ENCODE measurements at regions not wholly inside any gene's neighbourhood (a gene's known extent, or its start where the extent isn't known, plus 50 kb on each side); places are given as distances from the start of the nearest gene placed in this dataset.

DNA sequence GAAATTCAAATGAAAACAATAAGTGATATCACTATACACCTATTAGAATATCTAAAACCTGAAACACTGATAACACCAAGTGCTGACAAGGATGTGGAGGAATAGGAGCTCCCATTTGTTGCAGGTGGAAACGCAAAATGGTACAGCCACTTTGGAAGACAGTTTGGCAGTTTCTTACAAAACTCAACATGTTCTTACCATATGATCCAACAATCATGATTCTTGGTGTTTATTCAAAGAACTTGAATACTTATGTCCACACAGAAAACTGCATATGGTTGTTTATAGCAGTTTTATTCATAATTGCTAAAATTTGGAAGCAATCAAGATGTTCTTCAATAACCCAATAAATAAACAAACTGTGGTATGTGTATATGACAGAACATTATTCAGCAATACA, 107.9 kb downstream of the FHDC1 start:
- TF ChIP-seq, protein P1, sequence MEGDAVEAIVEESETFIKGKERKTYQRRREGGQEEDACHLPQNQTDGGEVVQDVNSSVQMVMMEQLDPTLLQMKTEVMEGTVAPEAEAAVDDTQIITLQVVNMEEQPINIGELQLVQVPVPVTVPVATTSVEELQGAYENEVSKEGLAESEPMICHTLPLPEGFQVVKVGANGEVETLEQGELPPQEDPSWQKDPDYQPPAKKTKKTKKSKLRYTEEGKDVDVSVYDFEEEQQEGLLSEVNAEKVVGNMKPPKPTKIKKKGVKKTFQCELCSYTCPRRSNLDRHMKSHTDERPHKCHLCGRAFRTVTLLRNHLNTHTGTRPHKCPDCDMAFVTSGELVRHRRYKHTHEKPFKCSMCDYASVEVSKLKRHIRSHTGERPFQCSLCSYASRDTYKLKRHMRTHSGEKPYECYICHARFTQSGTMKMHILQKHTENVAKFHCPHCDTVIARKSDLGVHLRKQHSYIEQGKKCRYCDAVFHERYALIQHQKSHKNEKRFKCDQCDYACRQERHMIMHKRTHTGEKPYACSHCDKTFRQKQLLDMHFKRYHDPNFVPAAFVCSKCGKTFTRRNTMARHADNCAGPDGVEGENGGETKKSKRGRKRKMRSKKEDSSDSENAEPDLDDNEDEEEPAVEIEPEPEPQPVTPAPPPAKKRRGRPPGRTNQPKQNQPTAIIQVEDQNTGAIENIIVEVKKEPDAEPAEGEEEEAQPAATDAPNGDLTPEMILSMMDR (IDR thresholded peaks at IDR 0.05), result no peak

DNA sequence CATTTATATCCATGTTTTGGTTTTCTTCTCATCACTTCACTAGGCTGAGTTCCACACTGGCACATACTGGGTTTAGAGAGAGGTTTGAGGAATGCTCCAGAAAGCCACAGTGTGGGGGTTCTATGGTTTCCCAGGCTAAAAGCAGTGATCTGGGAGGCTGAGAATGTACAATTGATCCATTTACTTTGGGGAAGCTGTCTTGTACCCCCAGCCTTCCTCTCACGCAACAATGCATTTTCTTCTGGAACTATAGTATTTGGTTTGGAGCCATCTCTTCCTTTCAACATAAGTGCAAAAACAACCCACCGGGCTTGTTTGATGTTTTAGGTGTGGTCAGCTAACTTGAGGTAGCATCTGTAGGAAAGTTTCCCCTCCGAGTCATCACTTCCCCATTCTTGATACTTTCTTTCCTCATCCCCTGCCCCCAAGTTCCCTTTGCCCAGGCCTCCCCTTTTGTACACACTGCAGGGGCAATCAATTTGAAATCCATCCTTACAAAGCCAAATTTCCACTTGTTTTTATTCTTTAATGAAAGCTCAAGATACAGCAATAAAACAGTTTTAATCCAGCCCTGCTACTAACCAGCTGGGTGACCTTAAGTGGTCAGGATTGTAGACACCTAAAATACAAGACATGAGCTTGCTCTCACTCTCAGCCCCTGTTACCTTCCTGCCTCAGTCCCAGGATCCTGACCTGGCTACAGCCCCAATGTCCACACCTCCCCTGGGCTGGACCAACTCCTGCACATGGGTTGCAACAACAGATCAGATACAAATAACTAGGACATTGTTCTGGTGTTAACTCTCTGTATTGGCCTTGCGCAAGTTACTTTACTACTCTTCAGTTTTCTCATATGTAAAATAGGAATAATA, 109.2 kb downstream of the FHDC1 start:
- Mint-ChIP-seq H3K4me1 (ENCODE audit: unreplicated experiment) (no peaks in the 10 kb centered on the region), H3K27ac (ENCODE audit: unreplicated experiment) (no peak overlapping the region)

More for the DNA sequence above, 107.9 kb downstream of the FHDC1 start:
- peaks cover 2% of the 10 kb centered on the region for H3K4me1 Mint-ChIP-seq (ENCODE audit: unreplicated experiment)
- H3K36me3 Mint-ChIP-seq (ENCODE audit: unreplicated experiment), result no peaks in the 10 kb centered on the region
- no peak overlapping the region for H3K4me3 Mint-ChIP-seq (ENCODE audit: unreplicated experiment)
- no peak for DNase-seq (ENCODE audit: extremely low spot score, unreplicated experiment)
- no peak overlapping the region for H3K27ac Mint-ChIP-seq (ENCODE audit: unreplicated experiment)
- peaks cover 2% of the 10 kb centered on the region for H3K27me3 Mint-ChIP-seq (ENCODE audit: unreplicated experiment)
- H3K9me3 Mint-ChIP-seq (ENCODE audit: unreplicated experiment), result no peaks in the 10 kb centered on the region

DNA sequence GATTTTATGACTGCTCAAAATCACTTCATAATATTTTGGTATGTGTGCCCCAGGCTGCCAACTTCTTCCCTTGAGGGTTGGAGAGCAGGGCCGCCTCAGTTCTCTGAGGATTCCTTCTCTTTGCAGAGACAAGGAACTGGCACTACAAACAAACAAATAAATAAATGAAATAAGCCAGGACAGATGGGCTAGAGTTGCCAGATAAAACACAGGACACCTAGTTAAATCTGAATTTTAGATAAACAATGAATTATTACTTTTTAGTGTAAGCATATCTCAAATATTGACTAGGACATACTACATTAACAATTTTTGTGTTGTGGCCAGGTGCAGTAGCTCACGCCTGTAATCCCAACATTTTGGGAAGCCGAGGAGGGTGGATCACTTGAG, 122.5 kb downstream of the FHDC1 start:
- peaks cover 40% of the 10 kb centered on the region for H3K27me3 Mint-ChIP-seq (ENCODE audit: unreplicated experiment)
- no peak overlapping the region for H3K4me3 Mint-ChIP-seq (ENCODE audit: unreplicated experiment)
- TF ChIP-seq, protein P1 (IDR thresholded peaks at IDR 0.05), result no peak
- H3K9me3 Mint-ChIP-seq (ENCODE audit: unreplicated experiment), result no peaks in the 10 kb centered on the region
- DNase-seq (ENCODE audit: extremely low spot score, unreplicated experiment), result no peak
- H3K27ac Mint-ChIP-seq (ENCODE audit: unreplicated experiment), result no peak overlapping the region
- no peaks in the 10 kb centered on the region for H3K4me1 Mint-ChIP-seq (ENCODE audit: unreplicated experiment)
- no peaks in the 10 kb centered on the region for H3K36me3 Mint-ChIP-seq (ENCODE audit: unreplicated experiment)

More for the DNA sequence above, 109.2 kb downstream of the FHDC1 start:
- Mint-ChIP-seq H3K4me3 (ENCODE audit: unreplicated experiment) (no peak overlapping the region), H3K9me3 (ENCODE audit: unreplicated experiment) (no peaks in the 10 kb centered on the region), H3K27me3 (ENCODE audit: unreplicated experiment) (peaks cover 2% of the 10 kb centered on the region), H3K36me3 (ENCODE audit: unreplicated experiment) (no peaks in the 10 kb centered on the region)
- TF ChIP-seq, protein P1 (IDR thresholded peaks at IDR 0.05), result no peak
- no peak for DNase-seq (ENCODE audit: extremely low spot score, unreplicated experiment)

DNA sequence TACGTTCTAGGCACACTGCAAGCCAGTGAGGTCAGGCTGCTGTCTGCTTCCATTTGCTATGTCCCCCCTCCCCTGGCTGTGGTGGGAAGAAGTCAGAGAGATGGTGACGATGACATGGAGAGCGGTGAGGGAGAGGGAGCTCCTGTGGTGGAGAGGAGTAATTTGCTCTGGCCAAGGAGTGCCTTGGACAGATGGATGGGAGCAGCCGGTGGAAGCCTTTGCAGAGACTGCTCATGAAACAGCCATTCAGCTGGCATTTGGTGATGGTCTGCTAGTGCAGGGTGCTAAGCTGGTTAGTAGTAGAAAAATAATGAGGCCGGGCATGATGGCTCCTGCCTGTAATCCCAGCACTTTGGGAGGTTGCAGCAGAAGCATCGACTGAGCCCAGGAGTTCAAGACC, 124.1 kb downstream of the FHDC1 start:
- Mint-ChIP-seq H3K36me3 (ENCODE audit: unreplicated experiment) (no peaks in the 10 kb centered on the region), H3K4me3 (ENCODE audit: unreplicated experiment) (no peak overlapping the region), H3K9me3 (ENCODE audit: unreplicated experiment) (no peaks in the 10 kb centered on the region), H3K27ac (ENCODE audit: unreplicated experiment) (no peak overlapping the region), H3K27me3 (ENCODE audit: unreplicated experiment) (peaks cover 34% of the 10 kb centered on the region), H3K4me1 (ENCODE audit: unreplicated experiment) (no peaks in the 10 kb centered on the region)
- TF ChIP-seq, protein P1 (IDR thresholded peaks at IDR 0.05), result no peak
- no peak for DNase-seq (ENCODE audit: extremely low spot score, unreplicated experiment)

DNA sequence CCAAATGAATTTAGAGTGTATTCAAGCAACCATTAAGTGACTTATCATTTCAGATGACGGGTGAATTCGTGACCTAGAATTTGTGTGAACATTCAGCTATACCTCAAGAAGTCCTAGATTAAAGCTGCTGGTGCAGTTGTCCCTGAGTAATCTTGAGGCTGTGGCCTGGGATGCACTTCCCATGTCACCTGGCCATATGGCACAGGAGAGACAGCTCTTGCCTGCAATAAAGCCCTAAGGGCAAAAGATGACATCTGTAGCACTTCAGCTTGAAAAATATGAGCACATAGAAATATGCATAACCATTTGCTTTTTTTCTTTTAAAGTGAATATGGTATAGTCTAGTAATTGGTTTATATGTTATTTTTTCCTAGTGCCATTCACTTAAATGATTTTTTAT, 125.8 kb downstream of the FHDC1 start:
- DNase-seq (ENCODE audit: extremely low spot score, unreplicated experiment), result no peak
- no peak overlapping the region for H3K4me3 Mint-ChIP-seq (ENCODE audit: unreplicated experiment)
- no peaks in the 10 kb centered on the region for H3K36me3 Mint-ChIP-seq (ENCODE audit: unreplicated experiment)
- TF ChIP-seq, protein P1 (IDR thresholded peaks at IDR 0.05), result no peak
- no peaks in the 10 kb centered on the region for H3K9me3 Mint-ChIP-seq (ENCODE audit: unreplicated experiment)
- no peak overlapping the region for H3K27ac Mint-ChIP-seq (ENCODE audit: unreplicated experiment)
- H3K27me3 Mint-ChIP-seq (ENCODE audit: unreplicated experiment), result peaks cover 20% of the 10 kb centered on the region
- H3K4me1 Mint-ChIP-seq (ENCODE audit: unreplicated experiment), result peaks cover under 1% of the 10 kb centered on the region

Data from osteocyte (in vitro differentiated cells).